Thoracic aorta (tissue), 2 donors: ENCODE measurements at regions not wholly inside any gene's neighbourhood (a gene's known extent, or its start where the extent isn't known, plus 50 kb on each side); places are given as distances from the start of the nearest gene placed in this dataset.
A peak's percentile ranks its signal among the peaks of the same experiment; 100 is the strongest.

Experiments
- ATAC-seq: fragments of 150-250 bp; one replicate; pipeline ENCODE4 v1.8.0; 2017; ENCODE audit warnings: low read depth; ENCODE audit not compliant: insufficient number of reproducible peaks, low FRiP score
- DNase-seq: peaks from one replicate; pipeline ENCODE4 v3.0.0-alpha.2; 2020; ENCODE audit warnings: low spot score
- H3K27ac ChIP-seq, 2 donors: fragments of 200-600 bp; sonication (generic); 1 replicate in 1 of 2; 2 replicates in 1 of 2; pipeline ENCODE4 v1.5.1; 2016; ENCODE audit warnings: mild to moderate bottlenecking in 2 of 2, moderate library complexity in 2 of 2
- H3K27me3 ChIP-seq: fragments of 200-600 bp; sonication (generic); replicated peaks from 2 replicates; pipeline ENCODE4 v1.6.0; 2016; ENCODE audit warnings: mild to moderate bottlenecking; ENCODE audit not compliant: insufficient read depth
- H3K36me3 ChIP-seq: fragments of 200-600 bp; sonication (generic); one replicate; pipeline ENCODE4 v1.5.1; 2016
- H3K4me1 ChIP-seq, 2 donors: fragments of 200-600 bp; sonication (generic); 1 replicate in 1 of 2; 2 replicates in 1 of 2; pipeline versions ENCODE4 v1.5.1 to v1.6.0; 2016; ENCODE audit warnings: low read depth in 2 of 2, mild to moderate bottlenecking in 1 of 2; ENCODE audit not compliant: control insufficient read depth in 1 of 2
- H3K4me3 ChIP-seq: fragments of 200-600 bp; sonication (generic); 2 replicates; pipeline ENCODE4 v1.5.1; 2016; ENCODE audit warnings: mild to moderate bottlenecking
- H3K9me3 ChIP-seq: fragments of 200-600 bp; sonication (generic); 2 replicates; pipeline ENCODE4 v1.5.1; 2016
- CTCF ChIP-seq: fragments of 200-600 bp; sonication (generic); IDR thresholded peaks from one replicate; pipeline ENCODE4 v1.5.1; 2019; ENCODE audit warnings: antibody characterized with exemption

- ATAC-seq: no peak
- no peak for TF ChIP-seq CTCF
- Histone ChIP-seq H3K4me3 (no peak overlapping the region), H3K27me3 (no peaks in the 10 kb centered on the region), H3K36me3 (no peaks in the 10 kb centered on the region), H3K4me1 (no peaks in the 10 kb centered on the region), H3K27ac (no peak overlapping the region), H3K9me3 (no peaks in the 10 kb centered on the region)
- DNase-seq: no peak
Measured at GRCh38 chr4:114163051-114163450, 183.6 kb upstream of the ARSJ start.

- no peaks in the 10 kb centered on the region for H3K9me3 ChIP-seq
- no peak for TF ChIP-seq CTCF
- DNase-seq (no peak), ATAC-seq (no peak)
- H3K4me1 ChIP-seq: no peaks in the 10 kb centered on the region
- no peaks in the 10 kb centered on the region for H3K27me3 ChIP-seq
- no peak overlapping the region for H3K4me3 ChIP-seq
- H3K27ac ChIP-seq: no peak overlapping the region
- H3K36me3 ChIP-seq: no peaks in the 10 kb centered on the region
Measured at GRCh38 chr4:114173968-114174367, 194.5 kb upstream of the ARSJ start.

- ATAC-seq: no peak
- Histone ChIP-seq H3K4me3 (no peak overlapping the region), H3K27me3 (no peaks in the 10 kb centered on the region), H3K36me3 (no peaks in the 10 kb centered on the region), H3K9me3 (no peaks in the 10 kb centered on the region), H3K4me1 (no peaks in the 10 kb centered on the region), H3K27ac (no peak overlapping the region)
- DNase-seq: no peak
- no peak for TF ChIP-seq CTCF
Measured at GRCh38 chr4:114177628-114178027, 198.2 kb upstream of the ARSJ start.

GRCh38 chr4:114178392-114178791 lies 198.9 kb upstream of the ARSJ start:
- no peaks in the 10 kb centered on the region for H3K4me1 ChIP-seq
- no peaks in the 10 kb centered on the region for H3K9me3 ChIP-seq
- TF ChIP-seq CTCF: no peak
- no peaks in the 10 kb centered on the region for H3K36me3 ChIP-seq
- DNase-seq: no peak
- no peaks in the 10 kb centered on the region for H3K27me3 ChIP-seq
- ATAC-seq: no peak
- H3K4me3 ChIP-seq: no peak overlapping the region
- no peak overlapping the region for H3K27ac ChIP-seq

- Histone ChIP-seq H3K9me3 (no peaks in the 10 kb centered on the region), H3K36me3 (no peaks in the 10 kb centered on the region), H3K27ac (no peak overlapping the region), H3K27me3 (no peaks in the 10 kb centered on the region), H3K4me3 (no peak overlapping the region), H3K4me1 (no peaks in the 10 kb centered on the region)
- ATAC-seq (no peak), DNase-seq (peak; percentile 6)
- TF ChIP-seq CTCF: peak; percentile 44
Measured at GRCh38 chr4:114180481-114180880, 201.0 kb upstream of the ARSJ start.
